GM21381 (cell line): ENCODE measurements at regions not wholly inside any gene's neighbourhood (a gene's known extent, or its start where the extent isn't known, plus 50 kb on each side); places are given as distances from the start of the nearest gene placed in this dataset.
"Not testable (repeated sequence)": the region's sequence is repeated elsewhere in the genome, so short reads cannot be mapped to it uniquely, and the experiment has no call there.

Source experiments
- ATAC-seq: cut with Tn5 transposase; IDR thresholded peaks from one replicate; pipeline ENCODE4 v1.9.1; 2021; ENCODE audit warnings: mild to moderate bottlenecking, moderate library complexity; ENCODE audit not compliant: unreplicated experiment

DNA sequence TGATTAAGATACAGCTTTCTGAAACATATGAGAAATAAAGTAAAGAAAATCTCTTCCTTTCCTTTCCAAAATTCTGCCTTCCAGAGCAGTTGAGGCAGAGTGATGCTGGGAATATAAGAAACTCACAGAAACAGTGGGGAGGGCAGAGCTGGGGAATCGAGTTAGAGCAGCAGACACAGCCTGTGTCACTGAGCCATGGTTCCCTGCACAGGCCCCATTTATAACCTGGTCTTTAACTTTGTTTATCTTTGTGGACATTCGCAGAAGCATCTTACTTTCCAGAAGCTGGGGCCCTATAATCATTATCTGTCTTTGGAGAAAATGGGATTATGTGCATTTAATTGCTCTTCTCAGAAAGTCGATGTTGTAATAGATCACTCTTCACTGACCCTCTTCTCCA, 349.1 kb downstream of the SETD4 start:
- ATAC-seq: no peak

DNA sequence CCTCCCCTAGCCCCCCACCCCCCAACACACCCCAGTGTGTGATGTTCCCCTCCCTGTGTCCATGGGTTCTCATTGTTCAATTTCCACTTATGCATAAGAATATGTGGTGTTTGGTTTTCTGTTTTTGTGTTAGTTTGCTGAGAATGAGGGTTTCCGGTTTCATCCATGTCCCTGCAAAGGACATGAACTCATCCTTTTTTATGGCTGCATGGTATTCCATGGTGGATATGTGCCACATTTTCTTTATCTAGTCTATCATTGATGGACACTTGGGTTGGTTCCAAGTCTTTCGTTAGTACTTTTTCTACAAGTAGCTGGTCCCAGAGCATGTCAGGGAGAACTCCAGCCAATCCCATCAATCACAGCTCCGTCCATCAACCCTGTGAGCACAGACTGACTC, 350.3 kb downstream of the SETD4 start:
- not testable (repeated sequence) for ATAC-seq

DNA sequence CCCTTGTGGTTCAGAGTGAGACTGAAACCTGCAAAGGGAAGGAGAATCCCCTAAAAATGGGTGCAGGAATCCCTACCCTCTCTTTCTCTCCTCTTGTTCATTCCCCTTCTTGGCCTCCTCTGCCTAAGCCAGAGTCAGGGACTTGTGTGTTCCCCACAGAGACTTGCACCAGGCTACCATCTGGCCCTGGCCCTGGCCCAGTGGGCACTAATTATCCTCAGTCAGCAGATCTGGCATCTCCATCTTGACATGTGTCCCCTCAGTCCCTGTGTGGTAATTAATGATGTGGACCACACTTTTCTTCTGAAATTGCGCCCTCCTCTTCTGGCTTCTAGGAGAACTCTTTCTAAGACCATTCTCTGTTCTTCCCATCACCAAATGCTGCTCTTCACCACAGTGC, 354.4 kb downstream of the SETD4 start:
- no peak for ATAC-seq

DNA sequence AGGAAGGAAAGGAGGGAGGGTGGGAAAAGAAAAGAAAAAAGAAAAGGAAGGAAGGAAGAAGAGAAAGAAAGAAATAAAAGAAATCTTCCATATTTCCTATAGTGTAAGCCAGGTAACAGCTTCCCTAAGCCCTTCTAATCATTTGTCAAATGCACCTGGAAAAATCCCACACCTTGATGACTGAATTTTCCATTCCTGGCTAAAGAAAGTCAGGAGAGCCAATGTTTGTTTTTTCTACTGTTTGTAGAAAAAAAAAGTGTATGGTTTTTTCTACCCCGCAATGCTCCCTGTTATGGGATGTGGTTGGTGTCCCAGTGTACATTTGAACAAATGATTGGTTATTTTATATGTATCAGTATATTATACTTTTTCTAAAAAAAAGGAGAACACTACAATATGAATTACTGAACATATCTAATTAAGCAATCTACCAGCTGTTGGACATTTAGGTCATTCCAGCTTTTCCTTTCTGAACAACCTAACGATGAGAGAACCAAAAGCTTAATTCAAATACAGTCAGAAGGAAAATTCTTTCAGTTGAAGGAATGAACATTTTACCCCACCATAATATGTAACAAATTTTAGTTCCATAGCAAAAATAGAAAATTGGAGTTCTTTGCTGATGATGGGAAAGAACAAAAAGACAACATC, 355.0 kb downstream of the SETD4 start:
- no peak for ATAC-seq

GRCh38 chr21:35703704-35704103, 356.6 kb downstream of the SETD4 start:
- no peak for ATAC-seq

DNA sequence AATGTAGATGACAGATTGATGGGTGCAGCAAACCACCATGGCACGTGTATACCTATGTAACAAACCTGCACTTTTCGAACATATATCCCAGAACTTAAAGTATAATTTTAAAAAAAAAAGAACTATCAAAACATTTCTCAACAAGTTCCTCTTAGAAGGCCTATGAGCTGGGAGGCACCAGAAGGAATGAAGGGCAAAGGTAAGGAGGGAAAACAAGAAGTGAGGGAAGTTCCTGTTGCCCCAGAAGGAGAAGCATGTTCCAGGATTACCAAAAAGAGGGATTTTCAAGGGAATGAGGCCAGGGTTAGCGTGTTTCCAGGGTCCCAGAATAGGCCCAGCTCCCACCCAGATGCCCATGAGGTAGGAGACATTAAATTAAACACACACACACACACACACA, 361.0 kb downstream of the SETD4 start:
- no peak for ATAC-seq

GRCh38 chr21:35697321-35697808, 363.0 kb downstream of the SETD4 start:
- no peak for ATAC-seq

DNA sequence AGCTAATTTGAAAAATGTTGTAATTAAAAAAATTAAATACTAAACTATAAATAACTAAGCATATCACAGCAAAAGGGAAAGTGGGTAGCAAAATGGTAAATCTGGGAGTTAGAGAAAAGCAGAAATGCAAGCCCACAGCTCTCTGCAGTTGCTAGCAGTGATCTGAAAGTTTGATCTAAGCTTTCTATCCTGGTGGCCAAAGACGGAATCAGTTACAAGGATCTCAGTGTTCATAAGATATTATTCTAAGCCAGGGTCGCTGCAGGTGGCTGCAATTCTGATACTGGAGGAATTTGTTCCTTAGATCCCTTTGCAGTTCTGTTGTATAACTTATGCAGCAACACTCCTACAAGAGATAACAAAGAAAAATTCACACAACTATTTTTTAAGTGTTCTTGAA, 363.7 kb downstream of the SETD4 start:
- no peak for ATAC-seq

- no peak for ATAC-seq
Measured at GRCh38 chr21:35692311-35692710, 368.0 kb downstream of the SETD4 start.

DNA sequence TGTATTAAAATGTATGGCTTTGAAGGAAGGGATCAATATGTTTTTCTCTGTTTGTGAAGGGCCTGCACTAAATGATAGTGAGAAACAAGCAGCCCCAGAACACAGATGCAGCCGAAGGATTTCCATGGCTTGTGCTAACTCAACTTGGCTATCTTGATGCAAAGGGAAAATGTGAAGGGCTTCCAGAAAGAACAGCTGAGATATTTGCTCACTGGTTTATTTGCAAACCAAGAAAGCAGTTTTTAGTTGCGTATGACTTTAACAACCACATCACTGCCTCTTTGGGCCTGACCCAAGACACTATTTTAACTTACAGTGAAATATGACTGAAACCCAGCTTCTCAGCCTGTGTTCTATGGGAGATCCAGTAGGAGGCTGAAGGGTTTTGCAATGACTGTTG, 369.9 kb downstream of the SETD4 start:
- no peak for ATAC-seq

GRCh38 chr21:35686156-35686555, 374.2 kb downstream of the SETD4 start:
- no peak for ATAC-seq

DNA sequence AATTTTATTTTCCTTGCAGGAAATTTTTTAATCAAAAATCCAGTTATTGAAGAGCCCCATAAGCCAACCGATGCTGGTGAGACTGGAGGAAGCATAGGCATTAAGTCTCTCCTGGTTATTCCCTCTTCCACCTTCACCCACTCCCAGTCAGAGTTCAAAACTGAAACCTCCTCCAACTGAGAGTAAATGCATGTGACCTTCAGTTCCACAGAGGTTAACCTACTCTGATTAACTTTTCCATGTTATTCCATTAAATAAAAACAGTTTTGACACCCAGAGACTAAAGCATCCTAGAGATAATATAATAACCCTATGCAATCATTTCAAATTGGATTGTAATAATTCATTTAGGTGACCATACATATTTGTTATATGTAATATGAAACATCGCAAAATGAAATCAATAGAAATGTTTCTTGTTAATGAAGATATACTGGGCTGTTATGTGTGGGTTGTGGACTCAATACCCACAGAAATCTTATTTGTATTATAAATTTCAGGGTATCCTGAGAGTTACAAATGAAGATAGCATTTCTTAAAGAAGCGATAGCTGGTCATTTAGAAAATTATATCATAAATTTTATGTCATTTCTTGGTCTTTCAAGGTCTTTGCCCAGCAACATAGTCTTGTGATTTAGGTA, 376.5 kb downstream of the SETD4 start:
- ATAC-seq: no peak

- no peak for ATAC-seq
Measured at GRCh38 chr21:35682904-35683549, 377.3 kb downstream of the SETD4 start.

DNA sequence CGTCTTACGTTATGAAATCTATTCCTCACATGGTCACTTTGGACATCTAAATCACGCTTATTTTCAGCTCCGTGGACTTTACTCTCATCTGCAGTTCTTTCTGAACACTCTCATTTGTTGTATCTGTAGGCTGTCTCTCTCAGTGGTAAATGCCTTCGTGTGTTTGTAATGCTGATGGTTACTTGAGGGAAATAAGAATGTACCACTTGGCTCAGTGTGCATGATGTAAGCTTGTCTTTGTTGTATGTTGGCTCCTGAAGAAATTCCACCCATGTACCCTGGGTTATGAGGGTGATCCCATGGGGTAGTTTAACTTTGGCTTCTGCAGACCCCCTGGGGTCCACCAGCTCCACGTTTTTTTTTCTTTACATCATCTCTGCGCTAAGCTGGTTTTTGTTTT, 378.4 kb downstream of the SETD4 start:
- no peak for ATAC-seq

DNA sequence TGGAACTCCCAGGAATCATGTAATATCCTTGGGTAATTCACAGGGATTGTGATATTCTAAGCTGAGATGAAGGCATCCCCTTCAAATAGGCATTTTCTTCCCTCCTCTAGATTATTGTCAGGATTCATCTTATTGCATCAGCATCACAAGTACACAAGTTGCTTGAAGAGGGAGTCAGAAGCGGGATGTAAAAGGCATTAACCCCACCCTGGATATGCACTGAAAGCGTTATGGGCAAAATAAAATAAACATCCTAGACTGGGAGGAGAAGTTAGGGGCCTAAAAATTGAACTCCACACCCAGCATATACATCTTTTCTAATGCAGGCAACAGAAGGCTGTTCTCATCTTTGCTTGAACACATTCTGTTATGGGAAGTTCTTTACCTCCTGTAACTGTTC, 381.2 kb downstream of the SETD4 start:
- ATAC-seq: no peak

DNA sequence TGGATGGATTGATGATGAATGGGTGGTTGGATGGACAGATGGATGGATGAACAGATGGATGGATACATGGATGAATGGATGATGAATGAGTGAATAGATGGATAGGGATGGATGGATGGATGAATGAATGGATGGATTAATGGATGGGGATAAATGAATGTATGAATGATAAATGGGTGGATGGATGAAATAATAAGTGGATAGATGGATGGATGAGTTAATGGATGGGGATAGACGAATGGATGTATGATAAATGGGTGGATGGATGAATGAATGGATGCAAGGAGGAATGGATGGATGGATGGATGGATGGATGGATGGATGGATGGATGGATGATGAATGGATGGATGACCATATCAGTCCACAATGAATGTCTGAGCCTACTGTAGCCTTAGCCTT, 381.9 kb downstream of the SETD4 start:
- no peak for ATAC-seq

DNA sequence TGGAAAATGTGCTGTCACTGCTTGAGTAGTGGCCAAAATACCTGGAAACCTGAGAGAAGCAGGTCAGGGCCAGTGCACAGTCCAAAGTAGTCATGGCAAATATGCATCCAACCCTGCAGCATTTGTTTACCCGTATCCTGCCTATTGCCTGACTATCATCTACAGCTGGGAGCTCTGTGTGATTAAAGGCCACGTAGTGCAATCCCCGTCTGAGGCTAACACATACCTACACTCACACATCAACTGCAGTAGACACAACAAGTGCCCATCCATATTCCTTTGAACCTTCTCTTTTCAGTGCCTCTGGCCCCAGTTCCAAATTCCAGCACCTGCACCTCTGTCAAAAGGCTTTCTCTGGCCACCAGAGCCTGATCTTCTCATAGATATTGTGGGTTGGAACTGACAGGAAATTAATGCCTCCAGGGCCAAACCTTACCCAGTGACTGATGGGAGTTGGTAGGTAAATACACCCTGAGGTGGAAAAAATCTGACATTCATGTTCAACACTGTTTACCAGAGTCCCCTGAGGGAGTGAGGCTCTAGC, 383.0 kb downstream of the SETD4 start:
- no peak for ATAC-seq

DNA sequence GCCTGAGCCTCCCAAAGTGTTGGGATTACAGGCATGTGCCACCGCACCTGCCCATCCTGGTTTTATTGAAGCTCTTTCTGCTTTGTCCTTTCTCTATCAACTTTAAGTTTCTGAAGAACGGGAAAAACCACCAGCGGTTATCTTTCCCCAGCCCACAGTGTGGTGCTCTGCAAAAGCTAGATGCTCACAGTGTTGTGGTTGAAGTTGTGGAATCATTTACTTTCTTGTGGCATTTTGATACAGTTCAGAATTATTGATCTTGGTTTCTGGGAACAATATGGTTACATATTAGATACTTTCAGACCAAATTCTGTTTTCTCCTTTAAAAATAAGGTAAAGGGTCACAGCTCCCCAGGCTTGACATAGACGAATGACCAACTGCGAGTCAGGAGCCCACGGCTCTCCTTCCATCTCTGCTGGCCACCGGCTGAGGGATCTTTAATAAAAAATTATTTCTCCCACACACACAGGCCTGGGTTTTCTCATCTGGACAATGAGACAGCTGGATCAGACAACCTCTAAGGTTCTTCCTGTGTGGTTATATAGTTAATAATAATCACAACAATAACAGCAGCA, 385.3 kb downstream of the SETD4 start:
- no peak for ATAC-seq

DNA sequence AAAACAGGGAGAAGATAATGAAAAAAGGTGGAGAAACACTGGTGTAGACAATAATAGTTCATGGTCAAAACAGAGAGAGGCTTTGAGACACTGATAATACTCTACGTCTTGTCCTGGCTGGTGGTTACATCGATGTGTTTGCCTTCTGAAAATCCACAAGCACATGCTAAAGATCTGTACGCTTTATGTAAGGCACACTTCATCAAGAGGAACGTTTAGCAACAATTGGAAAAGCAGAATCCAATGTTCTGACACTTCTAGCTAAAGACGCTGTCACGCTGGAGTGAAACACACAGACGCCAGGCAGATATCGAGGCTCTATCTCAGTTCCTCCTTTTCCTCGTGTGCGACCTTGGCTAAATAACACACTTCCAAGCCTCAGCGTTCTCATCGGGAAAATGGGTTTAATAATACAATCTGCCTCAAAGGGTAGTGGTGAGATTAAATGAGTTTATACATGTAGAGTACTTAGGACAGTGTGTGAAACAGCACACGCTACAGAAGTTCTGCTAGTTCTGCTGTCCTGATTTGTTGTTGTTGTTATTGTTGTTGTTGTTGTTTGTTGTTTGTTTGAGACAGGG, 386.1 kb downstream of the SETD4 start:
- ATAC-seq: no peak

DNA sequence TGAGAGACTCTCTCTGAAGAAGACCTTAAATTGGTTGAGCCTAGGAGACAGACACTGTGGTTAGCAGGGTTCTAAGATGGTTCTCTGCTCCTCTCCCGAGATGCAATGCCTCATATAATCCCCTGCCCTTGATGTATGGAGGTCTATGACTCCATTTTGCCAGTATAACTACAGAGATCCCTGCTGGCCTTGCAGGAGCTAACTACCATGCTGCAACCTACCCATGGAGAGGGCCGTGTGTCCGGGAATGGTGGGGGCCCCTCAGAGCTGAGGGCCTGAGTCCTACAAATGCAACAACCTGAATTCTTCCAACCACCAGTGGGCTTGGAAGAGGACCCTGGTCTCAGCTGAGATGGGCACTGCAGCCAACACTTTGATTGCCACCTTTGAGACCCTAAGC, 388.0 kb downstream of the SETD4 start:
- no peak for ATAC-seq

DNA sequence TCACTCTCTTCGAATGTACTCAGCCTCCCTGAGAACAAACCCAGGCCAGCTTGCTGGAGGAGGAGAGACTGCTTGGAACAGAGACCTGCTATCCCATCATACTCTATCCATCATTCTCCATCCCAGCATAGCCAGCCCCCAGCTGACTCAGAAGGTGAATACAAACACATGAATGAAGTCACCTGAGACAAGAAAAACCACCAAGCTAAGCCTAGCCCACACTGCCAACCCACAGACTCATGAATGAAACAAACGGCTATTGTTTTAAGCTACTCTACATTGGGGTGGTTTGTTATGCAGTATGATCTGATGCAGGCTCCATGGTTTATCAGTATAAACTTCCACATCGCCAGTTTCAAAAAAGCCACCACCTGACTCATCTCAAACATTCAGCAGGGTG, 395.6 kb downstream of the SETD4 start:
- ATAC-seq: no peak
